ENCODE measurements at regions not wholly inside any gene's neighbourhood (a gene's known extent, or its start where the extent isn't known, plus 50 kb on each side); places are given as distances from the start of the nearest gene placed in this dataset.

DNA sequence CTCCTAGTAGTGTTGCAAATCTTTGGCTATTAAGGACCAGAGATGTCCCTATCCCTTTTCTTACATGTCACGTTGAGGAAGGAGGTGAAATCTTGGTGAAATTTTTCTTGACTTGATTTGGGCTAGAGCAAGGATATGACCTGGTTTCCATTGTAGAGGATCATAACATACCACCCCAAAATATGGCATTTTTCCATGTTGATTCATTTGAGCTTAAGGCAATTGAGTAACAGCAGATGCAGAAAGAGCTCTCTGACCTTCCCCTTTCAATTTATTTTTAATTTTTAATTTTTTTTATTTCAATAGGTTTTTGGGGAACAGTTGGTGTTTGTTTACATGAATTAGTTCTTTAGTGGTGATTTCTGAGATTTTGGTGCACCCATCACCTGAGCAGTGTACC lies 61.2 kb upstream of the MAP1B start:
- TF ChIP-seq, protein P1, sequence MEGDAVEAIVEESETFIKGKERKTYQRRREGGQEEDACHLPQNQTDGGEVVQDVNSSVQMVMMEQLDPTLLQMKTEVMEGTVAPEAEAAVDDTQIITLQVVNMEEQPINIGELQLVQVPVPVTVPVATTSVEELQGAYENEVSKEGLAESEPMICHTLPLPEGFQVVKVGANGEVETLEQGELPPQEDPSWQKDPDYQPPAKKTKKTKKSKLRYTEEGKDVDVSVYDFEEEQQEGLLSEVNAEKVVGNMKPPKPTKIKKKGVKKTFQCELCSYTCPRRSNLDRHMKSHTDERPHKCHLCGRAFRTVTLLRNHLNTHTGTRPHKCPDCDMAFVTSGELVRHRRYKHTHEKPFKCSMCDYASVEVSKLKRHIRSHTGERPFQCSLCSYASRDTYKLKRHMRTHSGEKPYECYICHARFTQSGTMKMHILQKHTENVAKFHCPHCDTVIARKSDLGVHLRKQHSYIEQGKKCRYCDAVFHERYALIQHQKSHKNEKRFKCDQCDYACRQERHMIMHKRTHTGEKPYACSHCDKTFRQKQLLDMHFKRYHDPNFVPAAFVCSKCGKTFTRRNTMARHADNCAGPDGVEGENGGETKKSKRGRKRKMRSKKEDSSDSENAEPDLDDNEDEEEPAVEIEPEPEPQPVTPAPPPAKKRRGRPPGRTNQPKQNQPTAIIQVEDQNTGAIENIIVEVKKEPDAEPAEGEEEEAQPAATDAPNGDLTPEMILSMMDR (conservative IDR thresholded peaks at IDR 0.05; ENCODE audit: low read depth, low read length) = no peak
- Histone ChIP-seq H3K4me2 (no peak overlapping the region), H3K27ac (no peak overlapping the region), H3K4me1 (ENCODE audit: low read depth, poor library complexity, severe bottlenecking) (no peaks in the 10 kb centered on the region), H3K9ac (no peak overlapping the region), H3K27me3 (ENCODE audit: insufficient read depth, low read depth) (no peaks in the 10 kb centered on the region), H4K20me1 (ENCODE audit: insufficient read depth) (no peaks in the 10 kb centered on the region), H2AFZ (ENCODE audit: low read depth) (no peak overlapping the region), H3K4me3 (IDR thresholded peaks at IDR 0.05; ENCODE audit: insufficient read depth, low read depth, low read length) (no peak overlapping the region), H3K79me2 (ENCODE audit: insufficient read depth, low read depth) (no peaks in the 10 kb centered on the region), H3K36me3 (ENCODE audit: insufficient read depth) (no peaks in the 10 kb centered on the region)

GRCh38 chr5:72055636-72056035 lies 51.6 kb upstream of the MAP1B start:
- Histone ChIP-seq H3K27me3 (ENCODE audit: insufficient read depth, low read depth) (no peaks in the 10 kb centered on the region), H3K4me3 (IDR thresholded peaks at IDR 0.05; ENCODE audit: insufficient read depth, low read depth, low read length) (no peak overlapping the region), H3K4me2 (no peak overlapping the region), H3K79me2 (ENCODE audit: insufficient read depth, low read depth) (no peaks in the 10 kb centered on the region), H3K27ac (no peak overlapping the region), H4K20me1 (ENCODE audit: insufficient read depth) (no peaks in the 10 kb centered on the region), H3K9ac (no peak overlapping the region), H3K4me1 (ENCODE audit: low read depth, poor library complexity, severe bottlenecking) (no peaks in the 10 kb centered on the region), H3K36me3 (ENCODE audit: insufficient read depth) (no peaks in the 10 kb centered on the region), H2AFZ (ENCODE audit: low read depth) (no peak overlapping the region)
- TF ChIP-seq, protein P1 (conservative IDR thresholded peaks at IDR 0.05; ENCODE audit: low read depth, low read length) = no peak

All from KMS-11 (cell line).